K562 (cell line): ENCODE measurements at regions not wholly inside any gene's neighbourhood (a gene's known extent, or its start where the extent isn't known, plus 50 kb on each side); places are given as distances from the start of the nearest gene placed in this dataset.

Experiments
- ATAC-seq: fragments of 200-7000 bp; cut with Tn5 transposase; 3 replicates; pipeline ENCODE4 v1.9.1; 2020; ENCODE audit warnings: moderate library complexity
- BruUV-seq: library from RNA; stranded (reverse); fragments of 400-500 nt; replicated peaks from 2 replicates; lab custom pipeline; 2021; lab: Mats Ljungman, UMichigan
- CTCF ChIA-PET: fragments of 300-600 bp; formaldehyde crosslinking; extraction: SDS; loops from one replicate; lab custom pipeline; 2021; ENCODE audit warnings: low intra/inter-chr PET ratio; lab: Yijun Ruan, JAX
- POLR2A ChIA-PET: fragments of 300-600, 350-650 bp; sonication (Branson Sonifier 250); formaldehyde crosslinking; extraction: SDS; loops from one replicate; lab custom pipeline; 2021; ENCODE audit warnings: antibody characterized with exemption, inconsistent platforms; lab: Yijun Ruan, JAX
- DNase-seq, 4 experiments: peaks; one replicate each; pipeline versions ENCODE4 v3.0.0 to v3.0.0-alpha.2; 2011 to 2018; ENCODE audit warnings: low spot score in 3 of 4, mixed read lengths in 3 of 4; ENCODE audit errors: extremely low read depth in 1 of 4
- FAIRE-seq: peaks from 2 replicates; lab custom pipeline; 2011; peaks lifted over from hg19 to GRCh38; lab: Jason Lieb, UNC
- H2AFZ ChIP-seq: 2 replicates; pipeline ENCODE4 v1.6.0; 2011; ENCODE audit warnings: low read depth, low read length, control low read depth, inconsistent platforms
- H3K27ac ChIP-seq: fragments of 200-600 bp; 3 replicates; pipeline ENCODE4 v1.8.0; 2011; ENCODE audit warnings: low read depth, mild to moderate bottlenecking, control low read depth, inconsistent platforms, low read length, moderate library complexity, mixed read lengths; ENCODE audit errors: extremely low read depth
- H3K27me3 ChIP-seq, 2 experiments: fragments of 300-600 bp in 1 of 2; 2 replicates in 1 of 2; 3 replicates in 1 of 2; pipeline versions ENCODE4 v1.6.0 to v1.8.0; 2011; ENCODE audit warnings: inconsistent platforms in 2 of 2, low read length in 2 of 2, mild to moderate bottlenecking in 1 of 2, mixed read lengths in 1 of 2, moderate library complexity in 1 of 2; ENCODE audit not compliant: control insufficient read depth in 2 of 2, insufficient read depth in 2 of 2
- H3K36me3 ChIP-seq: fragments of 300-600 bp; 3 replicates; pipeline ENCODE4 v1.8.0; 2011; ENCODE audit warnings: mild to moderate bottlenecking, low read length, inconsistent platforms; ENCODE audit not compliant: control insufficient read depth, insufficient read depth
- H3K4me1 ChIP-seq, 2 experiments: fragments of 200-600 bp in 1 of 2; replicated peaks in 1 of 2; 2 replicates in 1 of 2; 3 replicates in 1 of 2; pipeline versions ENCODE4 v1.5.1 to v1.8.0; 2011; ENCODE audit warnings: inconsistent platforms in 2 of 2, low read length in 2 of 2, mild to moderate bottlenecking in 1 of 2, mixed read lengths in 1 of 2, moderate library complexity in 1 of 2; ENCODE audit not compliant: control insufficient read depth in 2 of 2, insufficient read depth in 2 of 2
- H3K4me2 ChIP-seq: 2 replicates; pipeline ENCODE4 v1.6.1; 2011; ENCODE audit warnings: low read length, control low read depth, inconsistent platforms, mixed read lengths; ENCODE audit not compliant: insufficient read depth
- H3K4me3 ChIP-seq: fragments of 200-600 bp; sonication (generic), shearing (Covaris generic); 2 replicates; pipeline ENCODE4 v1.5.1; 2016; ENCODE audit warnings: control low read depth, inconsistent platforms
- H3K79me2 ChIP-seq: fragments of 200-600 bp; 3 replicates; pipeline ENCODE4 v1.8.0; 2011; ENCODE audit warnings: low read length, inconsistent platforms; ENCODE audit not compliant: control insufficient read depth, insufficient read depth
- H3K9ac ChIP-seq, 2 experiments: 2 replicates each; pipeline versions ENCODE4 v1.6.0 to v1.6.1; 2011; ENCODE audit warnings: low read depth in 2 of 2, low read length in 2 of 2, control low read depth in 1 of 2, inconsistent platforms in 1 of 2, mild to moderate bottlenecking in 1 of 2, mixed read lengths in 1 of 2; ENCODE audit not compliant: insufficient read depth in 1 of 2
- H3K9me1 ChIP-seq: one replicate; pipeline ENCODE4 v1.6.0; 2011; ENCODE audit warnings: inconsistent platforms, mild to moderate bottlenecking, low read length, moderate library complexity; ENCODE audit not compliant: control insufficient read depth, insufficient read depth
- H3K9me3 ChIP-seq: replicated peaks from 2 replicates; pipeline ENCODE4 v1.5.1; 2011; ENCODE audit warnings: low read depth, low read length, inconsistent platforms; ENCODE audit not compliant: control insufficient read depth, insufficient read depth
- H4K20me1 ChIP-seq: replicated peaks from 2 replicates; pipeline ENCODE4 v1.6.1; 2011; ENCODE audit warnings: low read length, inconsistent platforms, mixed read lengths; ENCODE audit not compliant: control insufficient read depth, insufficient read depth
- ATF1 ChIP-seq, 2 experiments: fragments of 450-650 bp in 1 of 2; IDR thresholded peaks; 2 replicates each; pipeline ENCODE4 v1.6.1; 2016; ENCODE audit warnings: missing compliant biosample characterization in 1 of 2, missing genetic modification characterization in 1 of 2
- HEY1 ChIP-seq: fragments of 250-450 bp; sonication (Bioruptor Pico); IDR thresholded peaks from 2 replicates; pipeline ENCODE4 v1.5.0; 2020; ENCODE audit warnings: mild to moderate bottlenecking, moderate library complexity, borderline replicate concordance
- LEF1 ChIP-seq: fragments of 450-650 bp; IDR thresholded peaks from 2 replicates; pipeline ENCODE4 v1.6.1; 2016; ENCODE audit warnings: mild to moderate bottlenecking
- MAFK ChIP-seq: IDR thresholded peaks from 2 replicates; pipeline ENCODE4 v1.6.1; 2011; ENCODE audit warnings: low read length, improper control_type of control experiment
- MCM2 ChIP-seq: fragments of 450-650 bp; IDR thresholded peaks from 2 replicates; pipeline ENCODE4 v1.6.1; 2017; ENCODE audit warnings: low read depth, mild to moderate bottlenecking
- MED1 ChIP-seq: sonication (generic); formaldehyde crosslinking; IDR thresholded peaks from 2 replicates; pipeline ENCODE4 v1.8.1; 2023; ENCODE audit warnings: missing genetic modification reagents, borderline replicate concordance
- NR1H2 ChIP-seq: sonication (generic); formaldehyde crosslinking; IDR thresholded peaks from 2 replicates; pipeline ENCODE4 v1.4.0; 2020; ENCODE audit warnings: mild to moderate bottlenecking, missing genetic modification reagents
- PHB ChIP-seq: fragments of 250-450 bp; sonication (Bioruptor Pico); IDR thresholded peaks from 2 replicates; pipeline ENCODE4 v1.5.0; 2021
- PYGO2 ChIP-seq: fragments of 450-650 bp; IDR thresholded peaks from 2 replicates; pipeline ENCODE4 v1.6.1; 2016; ENCODE audit warnings: mild to moderate bottlenecking, missing genetic modification characterization, moderate library complexity, missing compliant biosample characterization
- RBM15 ChIP-seq: fragments of 200-400 bp; formaldehyde crosslinking; IDR thresholded peaks from 2 replicates; pipeline ENCODE4 v1.6.1; 2018; ENCODE audit warnings: mild to moderate bottlenecking, low read length, moderate library complexity; ENCODE audit not compliant: insufficient read depth
- TAF7 ChIP-seq: fragments of 450-650 bp; IDR thresholded peaks from 2 replicates; pipeline ENCODE4 v1.6.1; 2016; ENCODE audit warnings: missing genetic modification characterization, missing compliant biosample characterization
- USF1 ChIP-seq: sonication (generic); formaldehyde crosslinking; IDR thresholded peaks from 2 replicates; pipeline ENCODE4 v1.9.0; 2022; ENCODE audit warnings: mild to moderate bottlenecking, missing genetic modification reagents
- ZC3H8 ChIP-seq: fragments of 450-650 bp; IDR thresholded peaks from 2 replicates; pipeline ENCODE4 v1.6.1; 2017
- ZFP91 ChIP-seq: sonication (generic); formaldehyde crosslinking; IDR thresholded peaks from 2 replicates; pipeline ENCODE4 v1.8.0; 2022; ENCODE audit warnings: mild to moderate bottlenecking, missing genetic modification reagents
- ZNF239 ChIP-seq: fragments of 250-450 bp; sonication (Bioruptor Pico); IDR thresholded peaks from 2 replicates; pipeline ENCODE4 v1.4.0; 2020; ENCODE audit warnings: mild to moderate bottlenecking
- ZZZ3 ChIP-seq: fragments of 450-650 bp; IDR thresholded peaks from 2 replicates; pipeline ENCODE4 v1.6.1; 2016; ENCODE audit warnings: antibody characterized with exemption, mild to moderate bottlenecking, moderate library complexity
- WGBS: fragments of 100-300 bp; shearing (Covaris generic); methylation state at CpG from one replicate; pipeline ENCODE4 v1.1.6; 2016; ENCODE audit warnings: low coverage, mixed read lengths; ENCODE audit not compliant: insufficient coverage; ENCODE audit errors: missing lambda C conversion rate; 5-methylcytosine and 5-hydroxymethylcytosine counted together
- in situ Hi-C: fragments of 300-500 bp; cut with MboI; formaldehyde crosslinking; loops from 4 replicates; pipeline ENCODE4 v1.15.0; 2018; ENCODE audit warnings: inconsistent platforms, mixed read lengths
- intact Hi-C: fragments of 100-400 bp; cut with micrococcal nuclease; formaldehyde crosslinking; loops from 2 replicates; pipeline ENCODE4 v1.14.2; 2022

- Histone ChIP-seq H3K27me3 (peaks cover 0 to 60% of the 10 kb centered on the region in 2 experiments; a peak in 3 of 5 replicates), H3K9me1 (no peaks in the 10 kb centered on the region), H3K36me3 (no peaks in the 10 kb centered on the region), H2AFZ (no peak overlapping the region), H3K4me1 (no peaks in the 10 kb centered on the region), H3K4me2 (no peak overlapping the region), H3K9me3 (no peaks in the 10 kb centered on the region), H4K20me1 (no peaks in the 10 kb centered on the region; the same call in none of the 2 replicates), H3K79me2 (no peaks in the 10 kb centered on the region), H3K9ac (no peak overlapping the region), H3K4me3 (no peak overlapping the region), H3K27ac (no peak overlapping the region)
- intact Hi-C loops = no loop called here
- in situ Hi-C loops = no loop called here
- no TSS peak for BruUV-seq
- ATAC-seq = no peak
- POLR2A ChIA-PET = interaction anchor here (0.7 to 1.0 kb wide), 2 partner anchors 11 to 271 kb away, joined by 3 read pairs; no protein-coding TSS in a partner anchor
- 1% methylated on average over 8 of the region's 8 CpGs for WGBS
- DNase-seq = no peak
- no peak for FAIRE-seq
- CTCF ChIA-PET = no interaction called here
- no peak for TF ChIP-seq TAF7
- TF ChIP-seq MED1 (CRISPR knock-in tag) = no peak
- TF ChIP-seq HEY1 = no peak
- no peak for TF ChIP-seq PYGO2 (tag)
Observed at GRCh38 chr10:78434886-78435285, 401.2 kb downstream of the RPS24 start.

GRCh38 chr10:78435484-78436221 lies 402.0 kb downstream of the RPS24 start:
- CTCF ChIA-PET = no interaction called here
- 1% methylated on average over 10 of the region's 10 CpGs for WGBS
- no peak for FAIRE-seq
- TF ChIP-seq PHB = no peak
- no peak for TF ChIP-seq ZC3H8
- no peak for TF ChIP-seq ATF1 (CRISPR knock-in tag; IDR thresholded peaks at IDR 0.05)
- no peak for TF ChIP-seq ATF1 (tag; IDR thresholded peaks at IDR 0.05)
- TF ChIP-seq MAFK = no peak
- no peak for TF ChIP-seq LEF1
- TF ChIP-seq MCM2 = no peak
- TF ChIP-seq ZNF239 (CRISPR knock-in tag) = no peak
- no peak for TF ChIP-seq ZZZ3
- TF ChIP-seq ZFP91 (CRISPR knock-in tag) = no peak
- no peak for TF ChIP-seq RBM15
- no peak for TF ChIP-seq NR1H2 (CRISPR knock-in tag)
- no peak for TF ChIP-seq USF1 (CRISPR knock-in tag)

More at GRCh38 chr10:78435484-78436221, 402.0 kb downstream of the RPS24 start:
- Histone ChIP-seq H2AFZ (no peak overlapping the region), H4K20me1 (no peaks in the 10 kb centered on the region; the same call in none of the 2 replicates), H3K36me3 (no peaks in the 10 kb centered on the region), H3K27me3 (peaks cover 0 to 60% of the 10 kb centered on the region in 2 experiments; a peak in 3 of 5 replicates), H3K4me2 (no peak overlapping the region), H3K9me1 (no peaks in the 10 kb centered on the region), H3K4me3 (no peak overlapping the region), H3K9me3 (no peaks in the 10 kb centered on the region), H3K9ac (no peak overlapping the region), H3K79me2 (no peaks in the 10 kb centered on the region), H3K4me1 (no peaks in the 10 kb centered on the region), H3K27ac (no peak overlapping the region)
- BruUV-seq = no TSS peak
- ATAC-seq (no peak), DNase-seq (no peak)
- in situ Hi-C loops = no loop called here
- POLR2A ChIA-PET = interaction anchor here (0.8 to 1.0 kb wide), 2 partner anchors 9 to 11 kb away, joined by 3 read pairs; no protein-coding TSS in a partner anchor
- intact Hi-C loops = no loop called here
